SK-N-SH (cell line): ENCODE measurements at regions not wholly inside any gene's neighbourhood (a gene's known extent, or its start where the extent isn't known, plus 50 kb on each side); places are given as distances from the start of the nearest gene placed in this dataset.

ENCODE experiments used
- EP300 ChIP-seq, 2 experiments: IDR thresholded peaks; 2 replicates each; pipeline versions ENCODE4 v1.4.0 to v1.6.1; 2012; ENCODE audit warnings: borderline replicate concordance in 1 of 2, low read depth in 1 of 2, low read length in 1 of 2
- GATA2 ChIP-seq: sonication (generic); formaldehyde crosslinking; IDR thresholded peaks from 2 replicates; pipeline ENCODE4 v1.5.0; 2020; ENCODE audit warnings: mild to moderate bottlenecking, missing genetic modification reagents
- IRF3 ChIP-seq: fragments of 150-350 bp; IDR thresholded peaks from 2 replicates; pipeline ENCODE4 v1.6.1; 2016; ENCODE audit warnings: mild to moderate bottlenecking, low read depth, low read length
- RAD21 ChIP-seq: IDR thresholded peaks from 2 replicates; pipeline ENCODE4 v1.6.1; 2012; ENCODE audit warnings: mild to moderate bottlenecking, low read length
- ZBTB33 ChIP-seq: IDR thresholded peaks from 2 replicates; pipeline ENCODE4 v1.4.0; 2012; ENCODE audit warnings: low read depth, borderline replicate concordance

- TF ChIP-seq IRF3 (no peak), EP300 (IDR thresholded peaks at IDR 0.05; ENCODE audit: borderline replicate concordance in 1 of 2, low read depth in 1 of 2, low read length in 1 of 2) (no peak), GATA2 (CRISPR knock-in tag) (no peak), RAD21 (no peak), ZBTB33 (no peak)
These were observed 1167.3 kb upstream of the CELF2 start for GRCh38 chr10:9850415-9850814.
